GM12864 (cell line): ENCODE measurements at regions not wholly inside any gene's neighbourhood (a gene's known extent, or its start where the extent isn't known, plus 50 kb on each side); places are given as distances from the start of the nearest gene placed in this dataset.

Experiments used
- DNase-seq: peaks from one replicate; pipeline ENCODE4 v3.0.0-alpha.2; 2011; ENCODE audit warnings: low read depth
- H3K4me3 ChIP-seq: 2 replicates; pipeline ENCODE4 v1.5.1; 2011; ENCODE audit warnings: mild to moderate bottlenecking, low read depth, low read length, control low read depth
- CTCF ChIP-seq: IDR thresholded peaks from 2 replicates; pipeline ENCODE4 v1.5.1; 2011; ENCODE audit warnings: low read depth, mild to moderate bottlenecking, moderate library complexity, low read length, control low read depth, inconsistent platforms; ENCODE audit errors: missing control alignments

GRCh38 chrX:38919202-38919601 is 117.9 kb downstream of the MID1IP1 start:
- H3K4me3 ChIP-seq: no peak overlapping the region
- no peak for DNase-seq
- no peak for TF ChIP-seq CTCF

GRCh38 chrX:38919853-38920528 is 118.7 kb downstream of the MID1IP1 start:
- no peak for TF ChIP-seq CTCF

GRCh38 chrX:38923451-38923969 is 122.3 kb downstream of the MID1IP1 start:
- DNase-seq: no peak
- H3K4me3 ChIP-seq: no peak overlapping the region
- no peak for TF ChIP-seq CTCF

More at GRCh38 chrX:38919853-38920528, 118.7 kb downstream of the MID1IP1 start:
- no peak for DNase-seq
- H3K4me3 ChIP-seq: no peak overlapping the region

- no peak for DNase-seq
- TF ChIP-seq CTCF: no peak
- no peak overlapping the region for H3K4me3 ChIP-seq
These were observed 126.3 kb downstream of the MID1IP1 start for GRCh38 chrX:38927592-38927991.

- no peak for TF ChIP-seq CTCF
- no peak for DNase-seq
- H3K4me3 ChIP-seq: no peak overlapping the region
These were observed 128.7 kb downstream of the MID1IP1 start for GRCh38 chrX:38929966-38930421.

- no peak for DNase-seq
- no peak for TF ChIP-seq CTCF
- H3K4me3 ChIP-seq: no peak overlapping the region
These were observed 129.2 kb downstream of the MID1IP1 start for GRCh38 chrX:38930474-38930873.

- no peak overlapping the region for H3K4me3 ChIP-seq
- TF ChIP-seq CTCF: no peak
- DNase-seq: peak; percentile 18
These were observed 134.3 kb downstream of the MID1IP1 start for GRCh38 chrX:38935561-38935960.
